ENCODE measurements at regions not wholly inside any gene's neighbourhood (a gene's known extent, or its start where the extent isn't known, plus 50 kb on each side); places are given as distances from the start of the nearest gene placed in this dataset.
A peak's percentile ranks its signal among the peaks of the same experiment; 100 is the strongest.

- no peak overlapping the region for H3K4me3 ChIP-seq (ENCODE audit: low read length in 3 of 3)
- no peak for TF ChIP-seq CTCF (IDR thresholded peaks at IDR 0.05; ENCODE audit: borderline replicate concordance, extremely low read depth, insufficient read depth)
- intact Hi-C loops (cut with DNase I), result no loop called here
- no peak overlapping the region for H3K9ac ChIP-seq (ENCODE audit: low read length in 3 of 3)
- no peaks in the 10 kb centered on the region for H3K4me1 ChIP-seq (ENCODE audit: control insufficient read depth in 2 of 3, insufficient read depth in 2 of 3, low read depth in 1 of 3, low read length in 3 of 3)
- H3K27ac ChIP-seq (ENCODE audit: low read depth in 2 of 2, low read length in 2 of 2), result no peak overlapping the region
- FAIRE-seq (no peak), DNase-seq (no peak)
- no peaks in the 10 kb centered on the region for H3K27me3 ChIP-seq (ENCODE audit: control insufficient read depth, insufficient read depth, low read length)
- H3K36me3 ChIP-seq (ENCODE audit: control insufficient read depth in 2 of 3, insufficient read depth in 3 of 3, low read length in 3 of 3), result no peaks in the 10 kb centered on the region
- no peaks in the 10 kb centered on the region for H3K9me3 ChIP-seq (ENCODE audit: control insufficient read depth in 2 of 3, insufficient read depth in 1 of 3, low read length in 3 of 3)
These were observed 238.4 kb upstream of the UMPS start for GRCh38 chr3:124491875-124492274.

GRCh38 chr3:124492824-124493223 lies 237.4 kb upstream of the UMPS start:
- DNase-seq (peak in 4 of 5 donors; percentile 16 to 80 (median 34)), FAIRE-seq (no peak)
- TF ChIP-seq CTCF (IDR thresholded peaks at IDR 0.05; ENCODE audit: borderline replicate concordance, extremely low read depth, insufficient read depth), result peak; percentile 58
- no peak overlapping the region for H3K27ac ChIP-seq (ENCODE audit: low read depth in 2 of 2, low read length in 2 of 2)
- intact Hi-C loops (cut with DNase I), result no loop called here
- H3K36me3 ChIP-seq (ENCODE audit: control insufficient read depth in 2 of 3, insufficient read depth in 3 of 3, low read length in 3 of 3), result no peaks in the 10 kb centered on the region
- H3K9me3 ChIP-seq (ENCODE audit: control insufficient read depth in 2 of 3, insufficient read depth in 1 of 3, low read length in 3 of 3), result no peaks in the 10 kb centered on the region
- H3K4me3 ChIP-seq (ENCODE audit: low read length in 3 of 3), result no peak overlapping the region
- no peaks in the 10 kb centered on the region for H3K4me1 ChIP-seq (ENCODE audit: control insufficient read depth in 2 of 3, insufficient read depth in 2 of 3, low read depth in 1 of 3, low read length in 3 of 3)
- H3K9ac ChIP-seq (ENCODE audit: low read length in 3 of 3), result no peak overlapping the region
- no peaks in the 10 kb centered on the region for H3K27me3 ChIP-seq (ENCODE audit: control insufficient read depth, insufficient read depth, low read length)

GRCh38 chr3:124496061-124496460 lies 234.2 kb upstream of the UMPS start:
- no peak for TF ChIP-seq CTCF (IDR thresholded peaks at IDR 0.05; ENCODE audit: borderline replicate concordance, extremely low read depth, insufficient read depth)
- H3K27ac ChIP-seq (ENCODE audit: low read depth in 2 of 2, low read length in 2 of 2), result no peak overlapping the region
- no peaks in the 10 kb centered on the region for H3K9me3 ChIP-seq (ENCODE audit: control insufficient read depth in 2 of 3, insufficient read depth in 1 of 3, low read length in 3 of 3)
- intact Hi-C loops (cut with DNase I), result no loop called here
- no peaks in the 10 kb centered on the region for H3K36me3 ChIP-seq (ENCODE audit: control insufficient read depth in 2 of 3, insufficient read depth in 3 of 3, low read length in 3 of 3)
- H3K4me1 ChIP-seq (ENCODE audit: control insufficient read depth in 2 of 3, insufficient read depth in 2 of 3, low read depth in 1 of 3, low read length in 3 of 3), result no peaks in the 10 kb centered on the region
- DNase-seq (no peak), FAIRE-seq (no peak)
- H3K27me3 ChIP-seq (ENCODE audit: control insufficient read depth, insufficient read depth, low read length), result no peaks in the 10 kb centered on the region
- H3K9ac ChIP-seq (ENCODE audit: low read length in 3 of 3), result no peak overlapping the region
- H3K4me3 ChIP-seq (ENCODE audit: low read length in 3 of 3), result no peak overlapping the region

DNA sequence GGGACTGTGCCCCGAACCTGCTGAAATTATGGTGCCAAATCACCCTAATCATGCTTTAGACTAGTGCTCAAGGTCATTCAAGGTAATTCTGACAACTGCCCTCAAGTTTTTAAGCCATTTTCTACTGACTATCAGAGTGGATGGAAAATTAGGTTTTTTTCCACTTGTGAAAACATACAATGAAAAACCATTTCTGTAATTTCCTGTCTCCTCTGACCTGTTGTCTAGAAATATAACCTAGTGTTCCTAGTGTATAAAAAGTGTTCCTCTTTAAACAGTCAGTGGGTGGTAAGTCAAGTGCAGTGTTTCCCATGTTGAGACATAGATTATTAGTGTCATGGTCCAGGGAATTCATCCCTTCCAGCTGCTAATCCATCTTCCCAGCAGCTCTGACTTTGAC lies 232.8 kb upstream of the UMPS start:
- no peak overlapping the region for H3K27ac ChIP-seq (ENCODE audit: low read depth in 2 of 2, low read length in 2 of 2)
- no peak for DNase-seq
- FAIRE-seq, result no peak
- no peaks in the 10 kb centered on the region for H3K4me1 ChIP-seq (ENCODE audit: control insufficient read depth in 2 of 3, insufficient read depth in 2 of 3, low read depth in 1 of 3, low read length in 3 of 3)
- H3K36me3 ChIP-seq (ENCODE audit: control insufficient read depth in 2 of 3, insufficient read depth in 3 of 3, low read length in 3 of 3), result no peaks in the 10 kb centered on the region
- H3K27me3 ChIP-seq (ENCODE audit: control insufficient read depth, insufficient read depth, low read length), result no peaks in the 10 kb centered on the region
- no peaks in the 10 kb centered on the region for H3K9me3 ChIP-seq (ENCODE audit: control insufficient read depth in 2 of 3, insufficient read depth in 1 of 3, low read length in 3 of 3)
- H3K9ac ChIP-seq (ENCODE audit: low read length in 3 of 3), result no peak overlapping the region
- H3K4me3 ChIP-seq (ENCODE audit: low read length in 3 of 3), result no peak overlapping the region
- intact Hi-C loops (cut with DNase I), result no loop called here
- no peak for TF ChIP-seq CTCF (IDR thresholded peaks at IDR 0.05; ENCODE audit: borderline replicate concordance, extremely low read depth, insufficient read depth)
